ENCODE measurements at regions not wholly inside any gene's neighbourhood (a gene's known extent, or its start where the extent isn't known, plus 50 kb on each side); places are given as distances from the start of the nearest gene placed in this dataset.

DNA sequence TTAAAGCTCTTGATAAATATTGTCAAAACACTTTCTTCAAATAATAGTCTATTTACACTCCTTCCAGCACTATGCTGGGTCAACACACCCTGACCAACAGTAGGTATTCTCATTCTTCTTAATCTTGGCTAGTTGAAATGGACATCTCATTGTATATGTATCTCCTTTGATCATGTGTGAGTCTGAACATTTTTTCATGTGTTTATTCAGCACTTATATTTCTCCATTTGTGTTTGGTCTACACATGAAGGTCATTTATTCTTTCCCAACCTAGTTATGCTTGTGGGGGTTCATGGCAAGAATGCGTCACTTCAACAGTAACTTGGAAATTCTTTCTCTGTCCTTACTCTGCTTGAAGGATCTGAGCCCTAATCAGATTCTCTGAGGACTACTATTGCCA is 133.1 kb upstream of the ARID2 start (continued):
- TF ChIP-seq, protein P1, sequence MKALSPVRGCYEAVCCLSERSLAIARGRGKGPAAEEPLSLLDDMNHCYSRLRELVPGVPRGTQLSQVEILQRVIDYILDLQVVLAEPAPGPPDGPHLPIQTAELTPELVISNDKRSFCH (CRISPR knock-in tag; IDR thresholded peaks at IDR 0.05): no peak
- TF ChIP-seq, protein P1 (tag; IDR thresholded peaks at IDR 0.05): no peak
- TF ChIP-seq, protein P2, sequence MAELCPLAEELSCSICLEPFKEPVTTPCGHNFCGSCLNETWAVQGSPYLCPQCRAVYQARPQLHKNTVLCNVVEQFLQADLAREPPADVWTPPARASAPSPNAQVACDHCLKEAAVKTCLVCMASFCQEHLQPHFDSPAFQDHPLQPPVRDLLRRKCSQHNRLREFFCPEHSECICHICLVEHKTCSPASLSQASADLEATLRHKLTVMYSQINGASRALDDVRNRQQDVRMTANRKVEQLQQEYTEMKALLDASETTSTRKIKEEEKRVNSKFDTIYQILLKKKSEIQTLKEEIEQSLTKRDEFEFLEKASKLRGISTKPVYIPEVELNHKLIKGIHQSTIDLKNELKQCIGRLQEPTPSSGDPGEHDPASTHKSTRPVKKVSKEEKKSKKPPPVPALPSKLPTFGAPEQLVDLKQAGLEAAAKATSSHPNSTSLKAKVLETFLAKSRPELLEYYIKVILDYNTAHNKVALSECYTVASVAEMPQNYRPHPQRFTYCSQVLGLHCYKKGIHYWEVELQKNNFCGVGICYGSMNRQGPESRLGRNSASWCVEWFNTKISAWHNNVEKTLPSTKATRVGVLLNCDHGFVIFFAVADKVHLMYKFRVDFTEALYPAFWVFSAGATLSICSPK (IDR thresholded peaks at IDR 0.05; ENCODE audit: borderline replicate concordance): no peak
- no peak for TF ChIP-seq TCF7L2 (IDR thresholded peaks at IDR 0.05; ENCODE audit: low read depth, low read length)

DNA sequence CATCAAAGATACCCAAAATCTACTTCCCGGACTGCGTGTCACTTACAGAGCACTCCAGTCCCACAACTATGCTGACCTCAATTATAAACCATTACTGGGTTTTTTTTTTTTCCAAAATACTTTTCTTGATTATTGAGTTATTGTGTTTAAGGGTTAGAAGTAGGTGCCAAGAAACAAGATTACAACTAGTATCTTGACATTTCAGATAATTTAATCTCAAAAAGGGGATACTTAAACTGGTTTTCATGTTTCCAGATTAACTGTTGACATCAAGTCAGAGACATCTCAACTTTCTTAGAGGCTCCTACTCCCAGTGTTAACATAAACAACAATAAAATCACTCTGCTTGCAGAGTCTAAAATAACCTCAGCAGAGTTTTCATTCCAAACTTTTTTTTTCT is 131.2 kb upstream of the ARID2 start:
- no peaks in the 10 kb centered on the region for H3K36me3 ChIP-seq (ENCODE audit: control insufficient read depth, insufficient read depth, low read length)
- no peak for ATAC-seq
- intact Hi-C loops (cut with micrococcal nuclease): no loop called here
- ChIA-PET POLR2A (no interaction called here), CTCF (ENCODE audit: low intra/inter-chr PET ratio) (interaction anchor here (0.6 kb wide), 1 partner anchor 54 kb away, joined by 3 read pairs; no protein-coding TSS in a partner anchor)
- TF ChIP-seq CAMTA2 (CRISPR knock-in tag; conservative IDR thresholded peaks at IDR 0.05): no peak
- TF ChIP-seq, protein P3, sequence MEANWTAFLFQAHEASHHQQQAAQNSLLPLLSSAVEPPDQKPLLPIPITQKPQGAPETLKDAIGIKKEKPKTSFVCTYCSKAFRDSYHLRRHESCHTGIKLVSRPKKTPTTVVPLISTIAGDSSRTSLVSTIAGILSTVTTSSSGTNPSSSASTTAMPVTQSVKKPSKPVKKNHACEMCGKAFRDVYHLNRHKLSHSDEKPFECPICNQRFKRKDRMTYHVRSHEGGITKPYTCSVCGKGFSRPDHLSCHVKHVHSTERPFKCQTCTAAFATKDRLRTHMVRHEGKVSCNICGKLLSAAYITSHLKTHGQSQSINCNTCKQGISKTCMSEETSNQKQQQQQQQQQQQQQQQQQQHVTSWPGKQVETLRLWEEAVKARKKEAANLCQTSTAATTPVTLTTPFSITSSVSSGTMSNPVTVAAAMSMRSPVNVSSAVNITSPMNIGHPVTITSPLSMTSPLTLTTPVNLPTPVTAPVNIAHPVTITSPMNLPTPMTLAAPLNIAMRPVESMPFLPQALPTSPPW (CRISPR knock-in tag; IDR thresholded peaks at IDR 0.05): no peak
- TF ChIP-seq ZNF12 (CRISPR knock-in tag; IDR thresholded peaks at IDR 0.05): no peak
- TF ChIP-seq LEF1 (IDR thresholded peaks at IDR 0.05): no peak
- TF ChIP-seq ZNF696 (CRISPR knock-in tag; conservative IDR thresholded peaks at IDR 0.05): no peak
- TF ChIP-seq RUNX1 (IDR thresholded peaks at IDR 0.05; ENCODE audit: low read depth): no peak
- no peak for TF ChIP-seq FOSL1 (tag; conservative IDR thresholded peaks at IDR 0.05)
- no peak for TF ChIP-seq FOXP1 (CRISPR knock-in tag; IDR thresholded peaks at IDR 0.05)
- no peak for TF ChIP-seq ZNF274 (IDR thresholded peaks at IDR 0.05; ENCODE audit: borderline replicate concordance, low read depth, low read length)
- no peak for TF ChIP-seq DIDO1 (tag; IDR thresholded peaks at IDR 0.05; ENCODE audit: low read depth)
- no peak for TF ChIP-seq ZNF121 (CRISPR knock-in tag; conservative IDR thresholded peaks at IDR 0.05)
- TF ChIP-seq ILF3 (IDR thresholded peaks at IDR 0.05; ENCODE audit: borderline replicate concordance): no peak
- TF ChIP-seq ZBTB7A (IDR thresholded peaks at IDR 0.05; ENCODE audit: borderline replicate concordance, control insufficient read depth, low read depth, low read length): no peak
- no peak for TF ChIP-seq SMAD4 (CRISPR knock-in tag; conservative IDR thresholded peaks at IDR 0.05)
- no peak for TF ChIP-seq RAD51 (IDR thresholded peaks at IDR 0.05; ENCODE audit: borderline replicate concordance, low read depth)
- H3K27me3 ChIP-seq (ENCODE audit: control insufficient read depth in 2 of 2, insufficient read depth in 2 of 2, low read length in 2 of 2): peaks cover 0 to 4% of the 10 kb centered on the region in 2 experiments; a peak in 2 of 5 replicates
- H3K4me3 ChIP-seq: no peak overlapping the region
- BruUV-seq (replicated peaks): no TSS peak
- H3K9me3 ChIP-seq (replicated peaks; ENCODE audit: control insufficient read depth, insufficient read depth, low read depth, low read length): no peaks in the 10 kb centered on the region
- DNase-seq (ENCODE audit: extremely low read depth in 1 of 4, low spot score in 3 of 4): no peak
- H2AFZ ChIP-seq (ENCODE audit: low read depth, low read length): no peak overlapping the region
- H4K20me1 ChIP-seq (replicated peaks; ENCODE audit: control insufficient read depth, insufficient read depth, low read length): no peaks in the 10 kb centered on the region
- in situ Hi-C loops (cut with MboI): no loop called here
- no peak overlapping the region for H3K9ac ChIP-seq (ENCODE audit: insufficient read depth in 1 of 2, low read depth in 2 of 2, low read length in 2 of 2)
- no peak for FAIRE-seq
- H3K79me2 ChIP-seq (ENCODE audit: control insufficient read depth, insufficient read depth, low read length): no peaks in the 10 kb centered on the region
- 0% methylated on average over 2 of the region's 2 CpGs for WGBS (ENCODE audit: insufficient coverage, low coverage, missing lambda C conversion rate)
- no peaks in the 10 kb centered on the region for H3K9me1 ChIP-seq (ENCODE audit: control insufficient read depth, insufficient read depth, low read length)
- H3K4me2 ChIP-seq (ENCODE audit: insufficient read depth, low read length): no peak overlapping the region
- no peak overlapping the region for H3K27ac ChIP-seq (ENCODE audit: extremely low read depth, low read depth, low read length)
- no peaks in the 10 kb centered on the region for H3K4me1 ChIP-seq (replicated peaks in 1 of 2; ENCODE audit: control insufficient read depth in 2 of 2, insufficient read depth in 2 of 2, low read length in 2 of 2)

Measured in K562 (cell line).